ENCODE measurements at regions not wholly inside any gene's neighbourhood (a gene's known extent, or its start where the extent isn't known, plus 50 kb on each side); places are given as distances from the start of the nearest gene placed in this dataset.

DNA sequence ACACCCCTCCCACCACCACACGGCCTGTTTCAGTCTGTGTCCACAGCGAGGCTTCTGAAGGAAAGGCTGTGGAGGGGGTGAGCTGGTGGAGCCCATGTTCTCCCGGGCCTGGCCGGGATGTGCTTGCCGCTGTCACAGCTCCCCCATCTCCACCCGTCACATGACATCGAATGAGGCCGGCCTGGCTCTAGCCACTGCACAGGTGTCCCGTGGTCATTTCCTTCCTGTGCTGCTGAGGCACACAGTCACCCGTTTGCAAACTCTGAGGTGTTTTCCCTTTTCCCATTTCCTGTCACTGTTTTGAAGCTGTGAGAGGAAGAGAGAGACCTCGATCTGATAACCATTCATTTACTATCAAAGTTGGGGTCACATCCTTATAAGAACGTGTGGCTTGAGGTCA lies 55.7 kb upstream of the CLDN5 start:
- TF ChIP-seq, protein P1, sequence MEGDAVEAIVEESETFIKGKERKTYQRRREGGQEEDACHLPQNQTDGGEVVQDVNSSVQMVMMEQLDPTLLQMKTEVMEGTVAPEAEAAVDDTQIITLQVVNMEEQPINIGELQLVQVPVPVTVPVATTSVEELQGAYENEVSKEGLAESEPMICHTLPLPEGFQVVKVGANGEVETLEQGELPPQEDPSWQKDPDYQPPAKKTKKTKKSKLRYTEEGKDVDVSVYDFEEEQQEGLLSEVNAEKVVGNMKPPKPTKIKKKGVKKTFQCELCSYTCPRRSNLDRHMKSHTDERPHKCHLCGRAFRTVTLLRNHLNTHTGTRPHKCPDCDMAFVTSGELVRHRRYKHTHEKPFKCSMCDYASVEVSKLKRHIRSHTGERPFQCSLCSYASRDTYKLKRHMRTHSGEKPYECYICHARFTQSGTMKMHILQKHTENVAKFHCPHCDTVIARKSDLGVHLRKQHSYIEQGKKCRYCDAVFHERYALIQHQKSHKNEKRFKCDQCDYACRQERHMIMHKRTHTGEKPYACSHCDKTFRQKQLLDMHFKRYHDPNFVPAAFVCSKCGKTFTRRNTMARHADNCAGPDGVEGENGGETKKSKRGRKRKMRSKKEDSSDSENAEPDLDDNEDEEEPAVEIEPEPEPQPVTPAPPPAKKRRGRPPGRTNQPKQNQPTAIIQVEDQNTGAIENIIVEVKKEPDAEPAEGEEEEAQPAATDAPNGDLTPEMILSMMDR (IDR thresholded peaks at IDR 0.05), result no peak
- no peak overlapping the region for H3K4me3 Mint-ChIP-seq
- H3K27ac Mint-ChIP-seq, result no peak overlapping the region
- H3K9me3 Mint-ChIP-seq, result no peaks in the 10 kb centered on the region
- H3K36me3 Mint-ChIP-seq (ENCODE audit: low read depth), result no peaks in the 10 kb centered on the region
- DNase-seq, result no peak
- peaks cover 28% of the 10 kb centered on the region for H3K4me1 Mint-ChIP-seq (ENCODE audit: low read depth)
- H3K27me3 Mint-ChIP-seq (ENCODE audit: insufficient read depth), result peaks cover 9% of the 10 kb centered on the region

DNA sequence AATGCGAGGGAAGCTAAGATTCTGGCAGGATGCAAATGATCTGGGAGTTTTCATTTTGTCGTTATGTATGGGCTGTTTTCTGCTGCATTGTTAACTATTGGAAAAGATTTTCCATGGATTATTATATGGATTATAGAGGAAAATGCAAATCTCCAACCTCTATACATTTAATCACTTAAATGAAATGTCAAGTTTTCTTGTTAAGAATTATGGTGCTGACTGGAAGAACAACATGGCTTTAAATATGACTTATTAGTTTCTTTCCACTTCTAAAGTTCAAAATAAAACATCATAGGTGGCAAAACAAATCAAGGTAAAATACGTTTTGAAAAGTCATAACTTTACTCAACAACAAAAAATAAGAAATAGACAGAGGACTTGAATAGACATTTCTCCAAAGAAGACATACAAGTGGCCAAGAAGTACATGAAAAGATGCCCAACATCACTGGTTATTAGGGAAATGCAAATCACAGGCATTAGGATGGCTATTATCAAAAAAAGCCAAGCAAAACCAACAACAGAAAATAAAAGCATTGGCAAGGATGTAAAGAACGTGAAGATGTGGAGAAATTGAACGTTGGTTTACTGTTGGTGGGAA lies 56.2 kb upstream of the CLDN5 start:
- Mint-ChIP-seq H3K9me3 (no peaks in the 10 kb centered on the region), H3K4me1 (ENCODE audit: low read depth) (peaks cover 28% of the 10 kb centered on the region), H3K36me3 (ENCODE audit: low read depth) (no peaks in the 10 kb centered on the region), H3K27ac (no peak overlapping the region), H3K4me3 (no peak overlapping the region), H3K27me3 (ENCODE audit: insufficient read depth) (peaks cover 9% of the 10 kb centered on the region)
- TF ChIP-seq, protein P1 (IDR thresholded peaks at IDR 0.05), result no peak
- no peak for DNase-seq

DNA sequence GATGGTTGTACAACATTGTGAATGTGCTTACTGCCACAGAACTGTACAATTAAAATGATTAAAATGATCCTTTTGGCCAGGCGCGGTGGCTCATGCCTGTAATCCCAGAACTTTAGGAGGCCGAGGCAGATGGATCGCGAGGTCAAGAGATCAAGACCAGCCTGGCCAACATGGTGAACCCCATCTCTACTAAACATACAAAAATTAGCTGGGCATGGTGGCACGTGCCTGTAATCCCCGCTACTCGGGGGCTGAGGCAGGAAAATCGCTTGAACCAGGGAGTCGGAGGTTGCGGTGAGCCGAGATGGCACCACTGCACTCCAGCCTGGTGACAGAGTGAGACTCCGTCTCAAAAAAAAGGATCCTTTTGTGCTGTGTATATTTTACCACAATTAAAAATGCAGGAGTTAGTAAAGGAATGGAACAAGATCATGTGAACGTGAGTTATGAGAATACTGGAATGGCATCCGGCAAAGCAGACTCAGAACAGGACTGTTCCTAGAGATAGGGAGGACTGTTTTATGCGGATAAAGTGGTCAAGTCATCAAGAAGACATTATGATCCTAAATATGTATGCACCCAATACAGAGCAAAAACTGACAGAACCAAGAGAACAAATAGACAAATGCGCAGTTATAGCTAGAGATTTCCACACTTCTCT lies 58.0 kb upstream of the CLDN5 start:
- no peaks in the 10 kb centered on the region for H3K36me3 Mint-ChIP-seq (ENCODE audit: low read depth)

DNA sequence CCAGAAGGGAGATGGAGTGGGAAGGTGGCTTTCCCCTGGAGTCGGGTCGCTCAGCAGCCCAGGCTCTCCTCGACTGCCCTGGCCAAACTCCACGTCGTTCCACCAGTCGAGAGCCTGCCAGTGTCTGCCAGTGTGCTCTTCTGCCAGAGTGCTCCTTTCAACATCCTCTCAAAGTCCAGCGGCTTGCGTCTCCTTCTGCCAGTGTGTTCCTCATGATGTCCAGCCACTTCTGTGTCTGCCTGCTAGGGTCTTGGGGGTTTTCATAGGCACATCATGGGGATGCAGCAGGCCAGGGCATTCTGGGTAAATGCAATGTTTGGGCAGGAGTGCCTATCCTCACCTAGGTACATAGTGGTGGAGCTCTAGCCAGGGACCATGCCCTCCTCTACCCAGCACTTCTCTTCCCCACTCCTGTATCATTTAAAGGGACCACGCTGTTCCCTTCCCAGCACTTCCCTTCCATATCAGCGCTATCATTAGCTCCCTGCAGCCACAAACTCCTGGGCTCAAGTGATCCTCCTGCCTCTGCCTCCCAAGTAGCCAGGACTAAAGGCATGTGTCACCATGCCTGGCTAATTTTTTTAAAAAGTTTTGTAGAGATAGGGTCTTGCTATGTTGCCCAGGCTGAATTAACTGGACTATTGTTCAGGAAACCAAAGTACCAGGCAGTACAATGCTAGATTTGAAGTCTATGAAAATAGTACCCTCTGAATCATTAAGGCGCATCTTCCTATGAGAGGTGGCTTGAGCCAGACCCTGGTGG lies 62.9 kb upstream of the CLDN5 start:
- Mint-ChIP-seq H3K36me3 (ENCODE audit: low read depth) (no peaks in the 10 kb centered on the region), H3K4me1 (ENCODE audit: low read depth) (no peaks in the 10 kb centered on the region), H3K27me3 (ENCODE audit: insufficient read depth) (peaks cover 29% of the 10 kb centered on the region), H3K27ac (no peak overlapping the region), H3K4me3 (no peak overlapping the region), H3K9me3 (no peaks in the 10 kb centered on the region)
- no peak for DNase-seq
- TF ChIP-seq, protein P1 (IDR thresholded peaks at IDR 0.05), result no peak

More for the DNA sequence above, 58.0 kb upstream of the CLDN5 start:
- TF ChIP-seq, protein P1 (IDR thresholded peaks at IDR 0.05), result no peak
- Mint-ChIP-seq H3K27ac (no peak overlapping the region), H3K4me1 (ENCODE audit: low read depth) (peaks cover 16% of the 10 kb centered on the region), H3K4me3 (no peak overlapping the region), H3K27me3 (ENCODE audit: insufficient read depth) (peaks cover 15% of the 10 kb centered on the region), H3K9me3 (no peaks in the 10 kb centered on the region)
- no peak for DNase-seq

DNA sequence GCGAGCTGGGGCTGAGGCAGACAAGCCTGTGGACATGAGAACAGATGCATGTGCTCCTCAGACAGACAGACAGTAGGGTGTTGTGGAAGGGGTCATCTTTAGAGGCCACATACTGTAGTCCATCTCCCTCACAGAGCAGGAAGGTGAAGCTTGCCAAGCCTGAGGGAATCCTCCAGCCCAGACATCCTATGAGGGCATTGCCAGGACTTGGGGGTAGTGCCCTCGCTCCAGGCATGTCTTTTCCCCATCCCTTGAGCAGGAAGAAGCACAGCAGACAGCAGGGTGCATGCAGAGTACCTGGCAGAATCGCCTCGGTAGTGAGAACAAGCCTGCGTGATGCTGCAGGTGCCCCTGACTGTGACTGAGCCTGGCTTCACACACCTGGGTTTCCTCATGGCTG lies 66.5 kb upstream of the CLDN5 start:
- Mint-ChIP-seq H3K4me1 (ENCODE audit: low read depth) (no peaks in the 10 kb centered on the region), H3K27ac (no peak overlapping the region), H3K9me3 (no peaks in the 10 kb centered on the region), H3K36me3 (ENCODE audit: low read depth) (no peaks in the 10 kb centered on the region), H3K27me3 (ENCODE audit: insufficient read depth) (peaks cover 31% of the 10 kb centered on the region), H3K4me3 (no peak overlapping the region)
- TF ChIP-seq, protein P1 (IDR thresholded peaks at IDR 0.05), result no peak
- DNase-seq, result no peak
